ENCODE measurements at regions not wholly inside any gene's neighbourhood (a gene's known extent, or its start where the extent isn't known, plus 50 kb on each side); places are given as distances from the start of the nearest gene placed in this dataset.

- TF ChIP-seq CTCF (IDR thresholded peaks at IDR 0.05; ENCODE audit: low read depth, low read length, missing input control) (peak; percentile 12), RAD21 (IDR thresholded peaks at IDR 0.05) (peak; percentile 54 to 62), FOXA2 (IDR thresholded peaks at IDR 0.05) (no peak)
- no peak overlapping the region for H3K27ac ChIP-seq (ENCODE audit: low read depth in 1 of 2, low read length in 2 of 2)
- H3K4me3 ChIP-seq (ENCODE audit: low read depth in 1 of 3, low read length in 3 of 3) = no peak overlapping the region
- H3K27me3 ChIP-seq (ENCODE audit: control insufficient read depth in 4 of 4, insufficient read depth in 4 of 4, low read length in 3 of 4) = no peaks in the 10 kb centered on the region
- no peak for DNase-seq (ENCODE audit: low spot score)
- H3K36me3 ChIP-seq (ENCODE audit: control insufficient read depth in 4 of 4, insufficient read depth in 3 of 4, low read depth in 1 of 4, low read length in 3 of 4) = no peaks in the 10 kb centered on the region
- no peaks in the 10 kb centered on the region for H3K4me1 ChIP-seq (ENCODE audit: control insufficient read depth in 4 of 4, insufficient read depth in 4 of 4, low read length in 3 of 4)
- WGBS = 79% methylated on average over 6 of the region's 6 CpGs
- H3K9ac ChIP-seq (ENCODE audit: low read depth in 1 of 2, low read length in 2 of 2) = no peak overlapping the region
- H3K9me3 ChIP-seq (ENCODE audit: control insufficient read depth in 4 of 4, low read length in 3 of 4) = peaks cover 0 to 2% (median 0%) of the 10 kb centered on the region in 4 donors
Observed at GRCh38 chr3:109532257-109533216, 195.2 kb upstream of the DPPA4 start.

GRCh38 chr3:109545746-109546145, 208.4 kb upstream of the DPPA4 start:
- TF ChIP-seq RXRA (IDR thresholded peaks at IDR 0.05) (no peak), YY1 (IDR thresholded peaks at IDR 0.05) (no peak), FOXA2 (IDR thresholded peaks at IDR 0.05) (no peak), FOXA1 (IDR thresholded peaks at IDR 0.05) (no peak), RAD21 (IDR thresholded peaks at IDR 0.05) (no peak), HNF4A (conservative IDR thresholded peaks at IDR 0.05) (no peak)
- Histone ChIP-seq H3K9ac (ENCODE audit: low read depth in 1 of 2, low read length in 2 of 2) (no peak overlapping the region), H3K36me3 (ENCODE audit: control insufficient read depth in 4 of 4, insufficient read depth in 3 of 4, low read depth in 1 of 4, low read length in 3 of 4) (no peaks in the 10 kb centered on the region), H3K27me3 (ENCODE audit: control insufficient read depth in 4 of 4, insufficient read depth in 4 of 4, low read length in 3 of 4) (no peaks in the 10 kb centered on the region), H3K4me3 (ENCODE audit: low read depth in 1 of 3, low read length in 3 of 3) (no peak overlapping the region), H3K4me1 (ENCODE audit: control insufficient read depth in 4 of 4, insufficient read depth in 4 of 4, low read length in 3 of 4) (no peaks in the 10 kb centered on the region), H3K9me3 (ENCODE audit: control insufficient read depth in 4 of 4, low read length in 3 of 4) (no peaks in the 10 kb centered on the region), H3K27ac (ENCODE audit: low read depth in 1 of 2, low read length in 2 of 2) (no peak overlapping the region)
- WGBS = 86% methylated on average over 10 of the region's 10 CpGs
- DNase-seq (ENCODE audit: low spot score) = no peak

GRCh38 chr3:109548192-109548938, 211.0 kb upstream of the DPPA4 start:
- TF ChIP-seq MAX (IDR thresholded peaks at IDR 0.05) = no peak
- TF ChIP-seq HNF4G (IDR thresholded peaks at IDR 0.05) = no peak
- no peak for TF ChIP-seq GABPA (IDR thresholded peaks at IDR 0.05 in 1 of 2, conservative IDR thresholded peaks at IDR 0.05 in 1 of 2)
- no peak for TF ChIP-seq FOXA2 (IDR thresholded peaks at IDR 0.05)
- no peak for TF ChIP-seq NR2F2 (IDR thresholded peaks at IDR 0.05)
- no peak for TF ChIP-seq SP1 (IDR thresholded peaks at IDR 0.05)
- H3K27ac ChIP-seq (ENCODE audit: low read depth in 1 of 2, low read length in 2 of 2) = no peak overlapping the region
- no peak overlapping the region for H3K4me3 ChIP-seq (ENCODE audit: low read depth in 1 of 3, low read length in 3 of 3)
- 58% methylated on average over 1 of the region's 1 CpG for WGBS
- H3K4me1 ChIP-seq (ENCODE audit: control insufficient read depth in 4 of 4, insufficient read depth in 4 of 4, low read length in 3 of 4) = no peaks in the 10 kb centered on the region
- H3K27me3 ChIP-seq (ENCODE audit: control insufficient read depth in 4 of 4, insufficient read depth in 4 of 4, low read length in 3 of 4) = no peaks in the 10 kb centered on the region
- no peak for DNase-seq (ENCODE audit: low spot score)
- H3K9me3 ChIP-seq (ENCODE audit: control insufficient read depth in 4 of 4, low read length in 3 of 4) = no peaks in the 10 kb centered on the region
- H3K9ac ChIP-seq (ENCODE audit: low read depth in 1 of 2, low read length in 2 of 2) = no peak overlapping the region
- no peaks in the 10 kb centered on the region for H3K36me3 ChIP-seq (ENCODE audit: control insufficient read depth in 4 of 4, insufficient read depth in 3 of 4, low read depth in 1 of 4, low read length in 3 of 4)
